ENCODE measurements at regions not wholly inside any gene's neighbourhood (a gene's known extent, or its start where the extent isn't known, plus 50 kb on each side); places are given as distances from the start of the nearest gene placed in this dataset.
"Not testable (repeated sequence)": the region's sequence is repeated elsewhere in the genome, so short reads cannot be mapped to it uniquely, and the experiment has no call there.

- TF ChIP-seq CTCF (IDR thresholded peaks at IDR 0.05): no peak
- no peak overlapping the region for H3K4me3 ChIP-seq
- H3K4me1 ChIP-seq: no peaks in the 10 kb centered on the region
- no peak for DNase-seq
- intact Hi-C loops (cut with DNase I): no loop called here
- no peak for ATAC-seq
- no peaks in the 10 kb centered on the region for H3K36me3 ChIP-seq
- no peaks in the 10 kb centered on the region for H3K9me3 ChIP-seq
- no peak overlapping the region for H3K27ac ChIP-seq
- H3K27me3 ChIP-seq: no peaks in the 10 kb centered on the region
These were observed 323.2 kb upstream of the SLC39A10 start for GRCh38 chr2:195333869-195334268.

GRCh38 chr2:195331966-195332365 lies 325.1 kb upstream of the SLC39A10 start:
- ATAC-seq (no peak), DNase-seq (no peak)
- no peaks in the 10 kb centered on the region for H3K4me1 ChIP-seq
- H3K9me3 ChIP-seq: no peaks in the 10 kb centered on the region
- H3K27me3 ChIP-seq: no peaks in the 10 kb centered on the region
- no peak for TF ChIP-seq CTCF (IDR thresholded peaks at IDR 0.05)
- H3K27ac ChIP-seq: no peak overlapping the region
- intact Hi-C loops (cut with DNase I): no loop called here
- no peaks in the 10 kb centered on the region for H3K36me3 ChIP-seq
- no peak overlapping the region for H3K4me3 ChIP-seq

- no peaks in the 10 kb centered on the region for H3K4me1 ChIP-seq
- ATAC-seq (no peak), DNase-seq (no peak)
- no peak overlapping the region for H3K4me3 ChIP-seq
- intact Hi-C loops (cut with DNase I): no loop called here
- no peaks in the 10 kb centered on the region for H3K9me3 ChIP-seq
- H3K36me3 ChIP-seq: no peaks in the 10 kb centered on the region
- TF ChIP-seq CTCF (IDR thresholded peaks at IDR 0.05): no peak
- no peak overlapping the region for H3K27ac ChIP-seq
- no peaks in the 10 kb centered on the region for H3K27me3 ChIP-seq
These were observed 325.9 kb upstream of the SLC39A10 start for GRCh38 chr2:195331129-195331528.

- DNase-seq (no peak), ATAC-seq (no peak)
- Histone ChIP-seq H3K27me3 (no peaks in the 10 kb centered on the region), H3K36me3 (no peaks in the 10 kb centered on the region), H3K4me1 (no peaks in the 10 kb centered on the region), H3K27ac (no peak overlapping the region), H3K9me3 (no peaks in the 10 kb centered on the region), H3K4me3 (no peak overlapping the region)
- intact Hi-C loops (cut with DNase I): no loop called here
- TF ChIP-seq CTCF (IDR thresholded peaks at IDR 0.05): no peak
These were observed 326.5 kb upstream of the SLC39A10 start for GRCh38 chr2:195330513-195330956.

GRCh38 chr2:195329784-195330183 lies 327.2 kb upstream of the SLC39A10 start:
- intact Hi-C loops (cut with DNase I); H3K27me3 ChIP-seq; H3K9me3 ChIP-seq; H3K36me3 ChIP-seq; H3K4me3 ChIP-seq; ATAC-seq; DNase-seq; H3K4me1 ChIP-seq; H3K27ac ChIP-seq: not testable (repeated sequence)

GRCh38 chr2:195326537-195326936 lies 330.5 kb upstream of the SLC39A10 start:
- Histone ChIP-seq H3K4me1 (no peaks in the 10 kb centered on the region), H3K27me3 (no peaks in the 10 kb centered on the region), H3K27ac (no peak overlapping the region), H3K36me3 (no peaks in the 10 kb centered on the region), H3K9me3 (no peaks in the 10 kb centered on the region), H3K4me3 (no peak overlapping the region)
- ATAC-seq (peak; percentile 69), DNase-seq (no peak)
- no peak for TF ChIP-seq CTCF (IDR thresholded peaks at IDR 0.05)
- intact Hi-C loops (cut with DNase I): no loop called here

Data from left lung (tissue), 4 donors.